Osteocyte (in vitro differentiated cells): ENCODE measurements at regions not wholly inside any gene's neighbourhood (a gene's known extent, or its start where the extent isn't known, plus 50 kb on each side); places are given as distances from the start of the nearest gene placed in this dataset.

Experiments
- DNase-seq: peaks from one replicate; pipeline ENCODE4 v3.0.0; 2021; ENCODE audit warnings: mixed read lengths; ENCODE audit not compliant: unreplicated experiment; ENCODE audit errors: extremely low spot score
- H3K27ac Mint-ChIP-seq: one replicate; pipeline ENCODE4 v1.8.0; 2021; ENCODE audit warnings: mild to moderate bottlenecking, mixed read lengths; ENCODE audit not compliant: unreplicated experiment
- H3K27me3 Mint-ChIP-seq: one replicate; pipeline ENCODE4 v1.8.0; 2021; ENCODE audit warnings: mixed read lengths; ENCODE audit not compliant: unreplicated experiment
- H3K36me3 Mint-ChIP-seq: one replicate; pipeline ENCODE4 v1.8.0; 2021; ENCODE audit warnings: mixed read lengths; ENCODE audit not compliant: unreplicated experiment
- H3K4me1 Mint-ChIP-seq: one replicate; pipeline ENCODE4 v1.8.0; 2021; ENCODE audit warnings: mixed read lengths; ENCODE audit not compliant: unreplicated experiment
- H3K4me3 Mint-ChIP-seq: one replicate; pipeline ENCODE4 v1.8.0; 2021; ENCODE audit warnings: mild to moderate bottlenecking, moderate library complexity, mixed read lengths; ENCODE audit not compliant: unreplicated experiment
- H3K9me3 Mint-ChIP-seq: one replicate; pipeline ENCODE4 v1.8.0; 2021; ENCODE audit warnings: mixed read lengths; ENCODE audit not compliant: unreplicated experiment
- TF ChIP-seq, protein P1 (sequence below): fragments of 200-600 bp; sonication (generic); IDR thresholded peaks from 2 replicates; pipeline ENCODE4 v1.5.0; 2021; ENCODE audit warnings: antibody characterized with exemption, mild to moderate bottlenecking, moderate library complexity

DNA sequence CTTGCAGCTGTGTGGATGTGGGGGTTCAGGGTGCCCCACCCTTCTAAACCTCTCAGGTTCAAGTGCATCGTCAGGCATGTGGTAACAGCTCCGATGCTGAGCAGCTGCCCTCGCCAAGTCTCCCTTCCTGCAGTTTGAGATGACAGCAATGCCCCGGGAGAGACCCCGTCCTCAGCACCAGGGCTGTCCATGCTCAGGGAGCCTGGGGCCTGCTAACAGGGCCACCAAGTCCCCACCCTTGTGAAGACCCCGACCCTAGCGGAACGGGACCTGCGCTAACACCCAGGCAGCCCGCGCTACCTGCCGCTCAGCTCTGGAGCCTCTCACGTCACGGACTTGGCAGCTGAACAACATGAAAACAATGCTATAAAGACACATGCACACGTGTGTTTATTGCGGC lies 159.2 kb upstream of the C1orf174 start:
- DNase-seq: no peak
- Mint-ChIP-seq H3K4me1 (no peaks in the 10 kb centered on the region), H3K4me3 (no peak overlapping the region), H3K36me3 (no peaks in the 10 kb centered on the region), H3K9me3 (peaks cover 6% of the 10 kb centered on the region), H3K27me3 (no peaks in the 10 kb centered on the region), H3K27ac (no peak overlapping the region)
- TF ChIP-seq, protein P1, sequence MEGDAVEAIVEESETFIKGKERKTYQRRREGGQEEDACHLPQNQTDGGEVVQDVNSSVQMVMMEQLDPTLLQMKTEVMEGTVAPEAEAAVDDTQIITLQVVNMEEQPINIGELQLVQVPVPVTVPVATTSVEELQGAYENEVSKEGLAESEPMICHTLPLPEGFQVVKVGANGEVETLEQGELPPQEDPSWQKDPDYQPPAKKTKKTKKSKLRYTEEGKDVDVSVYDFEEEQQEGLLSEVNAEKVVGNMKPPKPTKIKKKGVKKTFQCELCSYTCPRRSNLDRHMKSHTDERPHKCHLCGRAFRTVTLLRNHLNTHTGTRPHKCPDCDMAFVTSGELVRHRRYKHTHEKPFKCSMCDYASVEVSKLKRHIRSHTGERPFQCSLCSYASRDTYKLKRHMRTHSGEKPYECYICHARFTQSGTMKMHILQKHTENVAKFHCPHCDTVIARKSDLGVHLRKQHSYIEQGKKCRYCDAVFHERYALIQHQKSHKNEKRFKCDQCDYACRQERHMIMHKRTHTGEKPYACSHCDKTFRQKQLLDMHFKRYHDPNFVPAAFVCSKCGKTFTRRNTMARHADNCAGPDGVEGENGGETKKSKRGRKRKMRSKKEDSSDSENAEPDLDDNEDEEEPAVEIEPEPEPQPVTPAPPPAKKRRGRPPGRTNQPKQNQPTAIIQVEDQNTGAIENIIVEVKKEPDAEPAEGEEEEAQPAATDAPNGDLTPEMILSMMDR: no peak

- TF ChIP-seq, protein P1: no peak
- DNase-seq: no peak
- H3K4me1 Mint-ChIP-seq: no peaks in the 10 kb centered on the region
- no peak overlapping the region for H3K4me3 Mint-ChIP-seq
- no peak overlapping the region for H3K27ac Mint-ChIP-seq
- H3K9me3 Mint-ChIP-seq: peaks cover 6% of the 10 kb centered on the region
- H3K36me3 Mint-ChIP-seq: no peaks in the 10 kb centered on the region
- H3K27me3 Mint-ChIP-seq: no peaks in the 10 kb centered on the region
Observed at GRCh38 chr1:4060850-4061249, 160.8 kb upstream of the C1orf174 start.

- H3K4me3 Mint-ChIP-seq: no peak overlapping the region
- TF ChIP-seq, protein P1: no peak
- no peaks in the 10 kb centered on the region for H3K27me3 Mint-ChIP-seq
- no peak overlapping the region for H3K27ac Mint-ChIP-seq
- no peak for DNase-seq
- no peaks in the 10 kb centered on the region for H3K9me3 Mint-ChIP-seq
- H3K36me3 Mint-ChIP-seq: no peaks in the 10 kb centered on the region
- H3K4me1 Mint-ChIP-seq: no peaks in the 10 kb centered on the region
Observed at GRCh38 chr1:4061521-4062031, 161.5 kb upstream of the C1orf174 start.

- Mint-ChIP-seq H3K4me1 (no peaks in the 10 kb centered on the region), H3K36me3 (no peaks in the 10 kb centered on the region), H3K27me3 (no peaks in the 10 kb centered on the region), H3K9me3 (no peaks in the 10 kb centered on the region), H3K27ac (no peak overlapping the region), H3K4me3 (no peak overlapping the region)
- TF ChIP-seq, protein P1: no peak
- peak; percentile 83 for DNase-seq
Observed at GRCh38 chr1:4062041-4062440, 162.0 kb upstream of the C1orf174 start.

GRCh38 chr1:4062560-4062959 lies 162.5 kb upstream of the C1orf174 start:
- DNase-seq: no peak
- H3K9me3 Mint-ChIP-seq: no peaks in the 10 kb centered on the region
- H3K27me3 Mint-ChIP-seq: no peaks in the 10 kb centered on the region
- no peaks in the 10 kb centered on the region for H3K4me1 Mint-ChIP-seq
- H3K36me3 Mint-ChIP-seq: no peaks in the 10 kb centered on the region
- no peak overlapping the region for H3K27ac Mint-ChIP-seq
- no peak overlapping the region for H3K4me3 Mint-ChIP-seq
- TF ChIP-seq, protein P1: no peak
